ENCODE measurements at regions not wholly inside any gene's neighbourhood (a gene's known extent, or its start where the extent isn't known, plus 50 kb on each side); places are given as distances from the start of the nearest gene placed in this dataset.

GRCh38 chr7:155908385-155908784 lies 96.1 kb upstream of the SHH start:
- TF ChIP-seq SUZ12 (IDR thresholded peaks at IDR 0.05; ENCODE audit: extremely low read depth, insufficient read depth, insufficient read length), result no peak
- TF ChIP-seq YY1 (IDR thresholded peaks at IDR 0.05; ENCODE audit: insufficient read depth, insufficient read length), result no peak
